Peyer's patch (tissue), 4 donors: ENCODE measurements at regions not wholly inside any gene's neighbourhood (a gene's known extent, or its start where the extent isn't known, plus 50 kb on each side); places are given as distances from the start of the nearest gene placed in this dataset.
"Not testable (repeated sequence)": the region's sequence is repeated elsewhere in the genome, so short reads cannot be mapped to it uniquely, and the experiment has no call there.

Experiments
- DNase-seq, 3 donors: peaks; one replicate each; pipeline ENCODE4 v3.0.0-alpha.2; 2017 to 2019
- H3K27ac ChIP-seq, 4 donors: fragments of 200-600 bp; sonication (generic); one replicate each; pipeline ENCODE4 v1.5.1; 2016 to 2019
- H3K27me3 ChIP-seq, 2 donors: fragments of 200-600 bp; sonication (generic); one replicate each; pipeline ENCODE4 v1.5.1; 2019
- H3K36me3 ChIP-seq, 3 donors: fragments of 200-600 bp; sonication (generic); one replicate each; pipeline ENCODE4 v1.5.1; 2016 to 2019
- H3K4me1 ChIP-seq, 4 donors: fragments of 200-600 bp; sonication (generic); one replicate each; pipeline ENCODE4 v1.5.1; 2016 to 2019
- H3K4me3 ChIP-seq, 4 donors: fragments of 200-600 bp; sonication (generic); 1 replicate in 3 of 4; 2 replicates in 1 of 4; pipeline ENCODE4 v1.5.1; 2016 to 2019; ENCODE audit warnings: mild to moderate bottlenecking in 1 of 4
- H3K9me3 ChIP-seq, 4 donors: fragments of 200-600 bp; sonication (generic); one replicate each; pipeline ENCODE4 v1.5.1; 2016 to 2019; ENCODE audit warnings: mild to moderate bottlenecking in 1 of 4

DNA sequence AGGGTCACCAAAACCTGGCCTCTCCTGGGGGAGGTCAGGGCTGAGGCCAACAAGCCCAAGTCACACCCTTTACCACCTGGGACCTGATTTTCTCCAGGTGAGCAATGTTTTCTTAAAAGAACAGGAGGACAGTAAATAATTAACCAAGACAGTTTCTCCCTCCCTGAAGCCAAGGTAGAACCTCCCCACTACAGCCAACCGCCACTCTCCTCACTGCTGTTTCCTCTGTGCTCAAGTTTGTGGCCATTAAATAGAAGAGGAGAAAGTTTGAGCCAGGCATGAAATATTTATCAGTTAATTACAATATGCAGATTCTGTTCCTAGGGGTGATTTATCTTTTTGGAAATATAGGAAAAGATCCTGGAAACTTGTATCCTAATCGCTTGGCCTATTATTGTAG, 150.6 kb upstream of the ANKRD20A1 start:
- not testable (repeated sequence) for H3K4me1 ChIP-seq, H3K36me3 ChIP-seq, H3K27ac ChIP-seq, DNase-seq, H3K27me3 ChIP-seq, H3K4me3 ChIP-seq, H3K9me3 ChIP-seq

DNA sequence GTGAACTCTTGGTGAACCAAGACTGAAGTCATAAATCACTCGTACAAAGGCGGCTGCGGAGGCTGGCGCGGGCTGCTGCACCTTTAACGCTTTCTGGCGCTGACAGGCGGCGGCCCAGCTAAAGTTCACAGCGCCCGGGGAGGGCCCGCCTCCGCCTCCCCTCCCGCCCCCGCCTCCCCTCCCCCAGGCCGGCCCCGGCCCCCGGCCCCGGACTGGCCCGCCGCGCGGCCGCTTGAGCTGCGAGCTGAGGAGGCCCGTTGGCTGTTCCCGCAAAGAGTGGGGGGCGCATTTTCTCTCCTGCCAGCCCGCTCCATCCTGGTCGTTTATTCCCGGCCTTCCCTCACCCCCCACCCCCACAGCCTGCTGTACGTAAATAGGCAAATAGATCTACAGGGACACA, 147.3 kb upstream of the ANKRD20A1 start:
- not testable (repeated sequence) for H3K4me1 ChIP-seq, H3K4me3 ChIP-seq, H3K36me3 ChIP-seq, DNase-seq, H3K27me3 ChIP-seq, H3K27ac ChIP-seq, H3K9me3 ChIP-seq

DNA sequence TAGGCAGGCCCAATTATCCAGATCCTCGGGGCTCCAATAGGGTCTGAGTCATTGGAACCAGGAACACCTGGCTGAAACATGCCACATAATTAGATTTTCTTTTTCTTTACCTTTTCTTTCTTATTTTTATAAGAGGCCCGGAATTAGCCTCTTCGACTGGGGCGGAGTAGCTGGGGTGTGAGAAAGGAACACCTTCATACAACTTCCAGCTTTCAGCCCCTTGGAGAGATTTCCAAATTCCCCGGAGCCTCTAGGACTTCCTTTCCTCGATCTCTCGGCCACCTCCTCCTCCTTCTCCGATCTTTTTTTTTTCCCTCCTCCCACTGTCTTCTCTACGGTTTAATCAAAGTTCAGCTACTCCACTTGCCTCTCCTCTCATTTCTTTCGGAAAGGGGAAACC, 146.8 kb upstream of the ANKRD20A1 start:
- not testable (repeated sequence) for H3K9me3 ChIP-seq, H3K4me1 ChIP-seq, H3K27me3 ChIP-seq, H3K36me3 ChIP-seq
- DNase-seq = peak in 2 of 3 donors; percentile 14 to 35
- Histone ChIP-seq H3K4me3 (peak overlapping the region in 1 of 4 donors; percentile 21), H3K27ac (peak overlapping the region in 1 of 4 donors; percentile 62)

DNA sequence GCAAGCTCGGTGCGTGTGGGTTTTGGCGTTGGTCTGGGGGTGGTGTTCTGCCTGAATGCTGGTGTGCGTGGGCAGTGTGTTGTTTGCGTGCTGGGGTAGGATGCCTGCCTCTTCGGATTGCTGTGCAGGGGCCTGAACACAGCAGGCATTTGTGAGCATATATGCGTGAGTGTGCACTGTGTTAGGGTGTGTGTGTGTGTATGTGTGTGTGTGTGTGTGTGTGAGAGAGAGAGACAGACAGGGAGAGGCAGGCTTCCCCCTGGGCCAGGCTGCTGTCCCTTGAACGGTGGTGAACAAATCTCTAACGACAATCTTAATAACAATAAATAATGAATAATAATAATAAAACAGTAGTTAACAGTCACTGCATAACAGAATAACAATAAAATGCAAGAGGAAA, 145.8 kb upstream of the ANKRD20A1 start:
- peak in 2 of 3 donors; percentile 13 to 33 for DNase-seq
- not testable (repeated sequence) for H3K27ac ChIP-seq, H3K9me3 ChIP-seq, H3K27me3 ChIP-seq, H3K4me1 ChIP-seq, H3K4me3 ChIP-seq, H3K36me3 ChIP-seq

DNA sequence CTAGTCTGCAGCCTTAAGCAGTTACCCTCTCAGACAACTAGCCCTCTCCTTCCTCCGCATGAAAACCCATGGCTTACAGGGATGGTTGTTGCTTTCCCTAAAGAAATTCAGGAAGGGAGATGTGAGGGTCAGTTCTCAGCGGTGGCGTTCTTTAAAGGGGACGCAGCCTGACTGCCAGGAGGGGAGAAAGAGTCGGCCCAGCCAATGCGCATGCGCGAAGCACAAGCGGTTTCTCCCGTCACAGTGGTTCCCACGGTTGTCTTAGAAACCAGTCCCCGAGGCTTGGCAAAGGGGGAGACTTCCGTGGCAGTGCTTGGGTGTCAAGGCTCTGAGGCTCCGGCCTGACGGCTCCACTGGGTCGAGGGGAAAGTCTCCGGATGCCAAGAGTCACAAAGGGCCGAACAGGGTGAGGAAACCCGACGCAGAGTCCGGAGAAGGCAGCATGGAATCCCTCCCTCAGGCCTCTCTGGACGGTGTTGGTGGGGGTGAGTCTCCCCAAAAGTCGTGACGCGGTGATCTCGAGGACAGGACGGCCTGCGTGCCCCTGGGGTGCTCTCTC, 140.8 kb upstream of the ANKRD20A1 start:
- H3K4me1 ChIP-seq, H3K36me3 ChIP-seq, H3K9me3 ChIP-seq, H3K27me3 ChIP-seq, H3K27ac ChIP-seq, H3K4me3 ChIP-seq: not testable (repeated sequence)
- DNase-seq = peak in 2 of 3 donors; percentile 25 to 66

DNA sequence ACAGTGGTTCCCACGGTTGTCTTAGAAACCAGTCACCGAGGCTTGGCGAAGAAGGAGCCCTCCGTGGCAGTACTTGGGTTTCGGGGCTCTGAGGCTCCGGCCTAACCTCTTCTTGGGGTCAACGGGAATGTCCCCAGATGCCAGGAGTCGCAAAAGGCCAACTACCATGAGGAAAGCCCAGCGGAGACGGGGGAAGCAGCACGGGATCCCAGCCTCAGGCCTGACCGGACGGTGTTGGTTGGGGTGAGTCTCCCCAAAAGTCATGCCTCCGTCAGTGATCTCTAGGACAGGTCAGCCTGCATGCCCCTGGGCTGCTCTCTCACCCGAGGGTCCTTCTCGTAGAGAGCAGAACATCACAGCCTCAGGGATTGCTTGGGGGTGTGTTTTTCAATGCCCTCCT, 138.2 kb upstream of the ANKRD20A1 start:
- H3K27ac ChIP-seq, H3K4me3 ChIP-seq: not testable (repeated sequence)

DNA sequence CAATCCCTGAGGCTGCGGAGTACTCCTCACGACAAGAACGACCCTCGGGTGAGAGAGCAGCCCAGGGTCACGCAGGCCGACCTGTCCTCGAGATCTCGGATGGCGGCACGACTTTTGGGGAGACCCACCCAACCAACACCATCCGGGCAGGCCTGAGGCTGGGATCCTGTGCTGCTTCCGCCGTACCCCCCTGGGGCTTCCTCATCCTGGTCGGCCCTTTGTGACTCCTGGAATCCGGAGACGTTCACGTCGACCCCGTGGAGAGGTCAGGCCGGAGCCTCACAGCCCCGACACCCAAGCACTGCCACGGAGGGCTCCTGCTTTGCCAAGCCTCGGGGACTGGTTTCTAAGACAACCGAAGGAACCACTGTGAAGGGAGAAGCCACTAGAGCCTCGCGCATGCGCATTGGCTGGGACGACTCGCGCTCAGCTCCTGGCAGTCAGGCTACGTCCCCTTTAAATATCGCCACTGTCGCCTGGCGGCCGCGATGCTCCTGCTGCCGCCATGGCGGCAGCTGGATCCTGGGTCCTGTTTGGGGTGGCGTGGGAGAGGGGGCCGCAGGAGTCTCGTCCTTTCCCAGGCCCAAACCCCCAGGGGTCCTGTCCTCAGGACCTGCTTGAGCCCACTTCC, 136.2 kb upstream of the ANKRD20A1 start:
- DNase-seq, H3K4me1 ChIP-seq, H3K4me3 ChIP-seq, H3K27ac ChIP-seq, H3K27me3 ChIP-seq, H3K36me3 ChIP-seq, H3K9me3 ChIP-seq: not testable (repeated sequence)

More for the DNA sequence above, 138.2 kb upstream of the ANKRD20A1 start:
- H3K27me3 ChIP-seq, H3K4me1 ChIP-seq, H3K36me3 ChIP-seq, H3K9me3 ChIP-seq: not testable (repeated sequence)
- peak in 2 of 3 donors; percentile 14 to 37 for DNase-seq

DNA sequence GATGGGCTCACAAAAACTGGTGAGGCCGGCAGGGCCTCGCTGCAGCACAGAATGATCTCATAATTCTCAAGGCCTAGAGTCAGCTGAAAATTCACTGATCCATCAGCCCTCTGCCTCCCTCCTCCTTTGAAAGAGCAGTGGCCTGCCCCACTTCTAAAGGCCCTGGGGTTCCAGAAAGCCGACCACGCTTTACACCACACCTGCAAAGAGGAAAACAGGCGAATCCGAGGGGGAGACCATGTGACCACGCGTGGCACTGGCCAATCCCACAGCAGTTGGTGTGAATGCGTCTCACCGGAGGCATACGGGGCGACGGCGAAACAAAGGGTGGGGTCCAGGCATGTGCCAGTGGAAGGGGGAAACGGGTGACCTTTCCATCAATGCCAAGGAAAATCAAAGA, 135.5 kb upstream of the ANKRD20A1 start:
- H3K27ac ChIP-seq = peak overlapping the region in 1 of 4 donors; percentile 52
- not testable (repeated sequence) for H3K36me3 ChIP-seq, H3K4me1 ChIP-seq, H3K27me3 ChIP-seq, H3K9me3 ChIP-seq
- H3K4me3 ChIP-seq = peak overlapping the region in 2 of 4 donors; percentile 42 to 47
- DNase-seq = peak in 2 of 3 donors; percentile 25 to 45

DNA sequence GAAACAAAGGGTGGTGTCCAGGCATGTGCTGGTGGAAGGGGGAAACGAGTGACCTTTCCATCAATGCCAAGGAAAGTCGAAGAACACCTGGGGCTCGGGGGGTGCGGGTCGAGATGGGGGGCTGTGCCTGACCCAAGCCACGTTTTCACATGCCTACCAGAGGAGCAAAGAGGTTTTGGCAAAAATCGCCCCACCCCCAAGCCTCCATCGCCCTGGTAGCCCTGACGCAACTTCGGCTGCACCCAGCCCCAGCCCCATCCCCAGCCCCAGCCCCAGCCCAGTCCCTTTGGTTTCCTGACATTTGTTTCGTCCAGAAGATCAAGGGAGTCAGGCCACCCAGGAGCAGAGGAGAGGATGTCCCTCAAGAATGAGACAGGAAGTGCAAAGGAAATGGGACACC, 133.8 kb upstream of the ANKRD20A1 start:
- H3K4me3 ChIP-seq = peak overlapping the region in 3 of 4 donors; percentile 30 to 47 (median 43)
- H3K36me3 ChIP-seq, H3K4me1 ChIP-seq, H3K9me3 ChIP-seq, H3K27ac ChIP-seq, H3K27me3 ChIP-seq: not testable (repeated sequence)
- DNase-seq = peak in 2 of 3 donors; percentile 18 to 54

DNA sequence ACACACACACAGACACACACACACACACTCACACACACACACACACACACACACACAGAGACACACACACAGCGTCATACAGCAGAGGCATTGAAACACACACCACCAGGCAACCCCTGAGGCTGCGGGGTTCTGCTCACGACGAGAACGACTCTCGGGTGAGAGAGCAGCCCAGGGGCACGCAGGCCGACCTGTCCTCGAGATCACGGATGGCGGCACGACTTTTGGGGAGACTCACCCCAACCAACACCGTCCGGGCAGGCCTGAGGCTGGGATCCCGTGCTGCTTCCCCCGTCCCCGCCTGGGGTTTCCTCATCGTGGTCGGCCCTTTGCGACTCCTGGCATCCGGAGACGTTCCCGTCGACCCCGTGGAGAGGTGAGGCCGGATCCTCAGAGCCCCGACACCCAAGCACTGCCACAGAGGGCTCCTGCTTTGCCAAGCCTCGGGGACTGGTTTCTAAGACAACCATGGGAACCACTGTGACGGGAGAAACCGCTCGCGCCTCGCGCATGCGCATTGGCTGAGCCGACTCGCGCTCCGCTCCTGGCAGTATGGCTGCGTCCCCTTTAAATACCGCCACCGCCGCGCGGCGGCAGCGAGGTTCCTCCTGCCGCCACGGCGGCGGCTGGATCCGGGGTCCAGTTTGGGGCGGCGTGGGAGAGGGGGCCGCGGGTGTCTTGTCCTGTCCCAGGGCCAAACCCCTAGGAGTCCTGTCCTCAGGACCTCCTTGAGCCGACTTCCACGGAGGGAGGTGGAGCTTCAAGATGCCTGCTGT, 132.3 kb upstream of the ANKRD20A1 start:
- peak in 2 of 3 donors; percentile 15 to 51 for DNase-seq
- H3K27ac ChIP-seq, H3K9me3 ChIP-seq, H3K36me3 ChIP-seq, H3K4me1 ChIP-seq, H3K27me3 ChIP-seq: not testable (repeated sequence)
- H3K4me3 ChIP-seq = peak overlapping the region in 2 of 4 donors; percentile 43 to 49

DNA sequence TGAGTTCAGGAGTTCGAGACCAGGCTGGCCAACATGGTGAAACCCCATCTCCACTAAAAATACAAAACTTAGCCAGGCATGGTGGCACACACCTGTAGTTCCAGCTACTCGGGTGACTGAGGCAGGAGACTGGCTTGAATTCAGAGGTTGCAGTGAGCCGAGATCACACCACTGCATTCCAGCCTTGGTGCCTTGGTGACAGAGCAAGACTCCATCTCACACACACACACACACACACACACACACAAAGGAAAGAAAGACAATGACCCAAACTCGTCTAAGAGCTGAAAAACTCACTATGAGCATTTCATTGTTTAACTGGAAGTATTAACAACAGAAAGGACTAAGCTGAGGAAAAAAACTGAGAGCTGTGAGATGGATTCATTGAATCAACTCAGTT, 95.6 kb upstream of the ANKRD20A1 start:
- not testable (repeated sequence) for DNase-seq, H3K27ac ChIP-seq, H3K4me1 ChIP-seq

DNA sequence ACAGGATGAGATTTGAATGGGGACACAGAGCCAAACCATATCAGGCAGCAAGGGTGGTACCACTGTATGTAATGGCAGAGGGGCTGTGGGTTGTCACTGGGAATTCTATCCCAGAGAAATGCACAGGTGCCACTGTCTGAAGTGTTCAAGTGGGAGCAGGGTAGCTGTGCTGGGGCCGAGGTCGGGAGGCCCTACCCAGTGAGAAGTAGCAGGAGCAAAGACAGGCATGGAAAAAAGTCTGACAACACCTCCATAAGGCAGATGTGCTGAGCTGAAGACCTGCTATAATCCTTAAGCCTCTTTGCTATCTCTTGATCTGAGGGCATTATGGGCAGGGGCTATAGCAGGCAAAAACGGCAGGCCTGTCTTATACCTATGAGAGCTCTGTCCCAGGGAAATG, 86.9 kb upstream of the ANKRD20A1 start:
- not testable (repeated sequence) for H3K36me3 ChIP-seq, H3K9me3 ChIP-seq, H3K27me3 ChIP-seq, DNase-seq, H3K4me1 ChIP-seq, H3K4me3 ChIP-seq, H3K27ac ChIP-seq

More for the DNA sequence above, 95.6 kb upstream of the ANKRD20A1 start:
- H3K36me3 ChIP-seq, H3K27me3 ChIP-seq, H3K4me3 ChIP-seq, H3K9me3 ChIP-seq: not testable (repeated sequence)

DNA sequence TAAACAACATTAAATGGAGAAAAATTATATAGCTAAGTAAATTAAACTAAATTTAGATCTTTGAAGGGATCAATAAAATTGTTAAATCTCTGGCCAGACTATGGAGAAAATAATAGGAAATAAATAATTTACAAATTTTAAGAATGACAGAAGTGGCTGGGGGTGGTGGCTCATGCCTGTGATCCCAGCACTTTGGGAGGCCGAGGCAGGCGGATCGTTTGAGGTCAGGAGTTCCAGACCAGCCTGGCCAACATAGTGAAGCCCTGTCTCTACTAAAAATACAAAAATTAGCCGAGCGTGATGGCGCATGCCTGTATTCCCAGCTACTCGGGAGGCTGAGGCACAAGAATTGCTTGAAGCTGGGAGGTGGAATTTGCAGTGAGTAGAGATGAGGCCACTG, 58.6 kb upstream of the ANKRD20A1 start:
- DNase-seq = peak in 1 of 3 donors; percentile 22
- not testable (repeated sequence) for H3K27ac ChIP-seq

More for the DNA sequence above, 58.6 kb upstream of the ANKRD20A1 start:
- H3K27me3 ChIP-seq, H3K36me3 ChIP-seq, H3K9me3 ChIP-seq, H3K4me3 ChIP-seq, H3K4me1 ChIP-seq: not testable (repeated sequence)
